GM19438 (cell line): ENCODE measurements at regions not wholly inside any gene's neighbourhood (a gene's known extent, or its start where the extent isn't known, plus 50 kb on each side); places are given as distances from the start of the nearest gene placed in this dataset.

ENCODE experiments used
- ATAC-seq: cut with Tn5 transposase; IDR thresholded peaks from one replicate; pipeline ENCODE4 v1.9.1; 2021; ENCODE audit warnings: low read depth; ENCODE audit not compliant: unreplicated experiment

DNA sequence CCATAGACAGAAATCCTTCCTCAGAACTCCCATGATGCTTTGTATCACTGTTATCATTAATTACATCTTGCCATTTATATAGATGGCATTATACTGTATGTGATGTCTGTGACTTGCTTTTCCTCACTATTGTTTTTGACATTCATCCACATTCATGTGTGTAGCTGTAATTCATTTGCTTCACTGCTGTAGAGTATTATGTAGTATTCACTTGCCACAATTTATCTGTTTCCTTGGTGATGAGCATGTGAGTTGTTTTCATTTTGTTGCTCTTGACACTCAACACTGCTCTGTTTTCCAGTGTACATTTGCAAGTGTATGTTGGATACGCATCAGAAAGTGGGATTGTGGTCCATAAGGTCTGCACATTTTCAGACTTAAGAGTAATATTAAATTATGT is 328.6 kb upstream of the C11orf87 start:
- no peak for ATAC-seq

DNA sequence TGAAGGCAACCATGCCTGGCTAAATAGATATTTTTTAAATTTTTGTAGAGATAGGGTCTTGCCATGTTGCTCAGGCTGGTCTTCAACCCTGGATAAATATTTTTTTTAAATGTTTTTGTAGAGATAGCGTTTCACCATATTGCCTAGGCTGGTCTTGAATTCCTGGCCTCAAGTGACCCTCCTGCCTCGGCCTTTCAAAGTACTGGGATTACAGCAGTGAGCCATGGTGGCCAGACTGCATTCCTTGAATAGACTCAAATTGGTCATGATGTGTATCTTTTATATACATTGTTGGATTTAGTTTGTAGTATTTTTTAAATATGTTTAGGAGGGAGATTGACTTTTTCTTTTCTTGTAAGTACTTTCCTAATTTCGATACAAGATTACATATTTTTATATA is 325.7 kb upstream of the C11orf87 start:
- ATAC-seq: no peak

DNA sequence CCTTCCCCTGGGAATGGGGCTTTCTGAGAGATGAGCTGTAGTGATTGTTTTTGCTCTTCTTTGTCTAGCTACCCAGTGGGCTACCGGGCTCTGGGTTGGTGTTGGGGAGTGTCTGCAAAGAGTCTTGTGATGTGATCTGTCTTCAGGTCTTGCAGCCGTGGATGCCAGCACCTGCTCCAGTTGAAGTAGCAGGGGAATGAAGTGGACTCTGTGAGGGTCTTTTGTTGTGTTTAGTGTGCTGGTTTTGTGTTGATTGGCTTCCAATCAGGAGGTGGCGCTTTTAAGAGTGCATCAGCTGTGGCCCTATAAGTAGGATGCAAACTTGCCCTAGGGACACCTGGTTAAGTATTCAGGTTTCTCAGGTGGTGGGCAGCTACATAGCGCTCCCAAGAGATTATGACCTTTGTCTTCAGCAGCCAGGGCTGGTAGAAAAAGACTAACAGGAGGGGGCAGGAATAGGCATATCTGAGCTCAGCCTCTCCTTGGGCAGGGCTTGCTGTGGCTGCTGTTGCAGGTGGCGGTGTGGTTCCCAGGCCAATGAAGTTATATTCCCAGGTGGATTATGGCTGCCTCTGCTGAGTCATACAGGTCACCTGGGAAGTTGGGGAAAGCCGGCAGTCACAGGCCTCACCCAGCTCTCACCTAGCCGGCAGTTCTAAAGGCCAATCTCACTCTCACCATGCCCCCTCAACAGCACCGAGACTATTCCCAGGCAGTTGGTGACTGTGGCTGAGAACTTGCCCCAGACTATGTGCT is 315.7 kb upstream of the C11orf87 start:
- no peak for ATAC-seq

DNA sequence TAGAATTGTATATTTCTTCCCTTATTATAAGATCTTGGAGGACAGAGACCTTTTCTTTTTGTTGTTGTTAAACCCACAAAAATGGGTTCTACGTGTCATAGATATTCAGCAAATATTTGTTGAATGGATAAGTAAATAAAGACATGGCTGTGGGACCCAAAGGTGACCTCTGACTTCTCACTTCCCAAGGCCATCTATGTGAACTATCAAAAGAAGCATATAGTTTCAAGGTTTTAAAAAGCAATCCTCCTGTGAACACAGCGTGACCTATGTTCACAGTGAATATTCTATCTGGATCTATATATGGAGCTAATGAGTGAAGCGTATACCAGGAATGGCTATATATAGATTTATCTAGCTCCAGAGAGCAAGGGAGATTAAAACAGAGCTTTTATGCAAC is 312.8 kb upstream of the C11orf87 start:
- ATAC-seq: no peak

DNA sequence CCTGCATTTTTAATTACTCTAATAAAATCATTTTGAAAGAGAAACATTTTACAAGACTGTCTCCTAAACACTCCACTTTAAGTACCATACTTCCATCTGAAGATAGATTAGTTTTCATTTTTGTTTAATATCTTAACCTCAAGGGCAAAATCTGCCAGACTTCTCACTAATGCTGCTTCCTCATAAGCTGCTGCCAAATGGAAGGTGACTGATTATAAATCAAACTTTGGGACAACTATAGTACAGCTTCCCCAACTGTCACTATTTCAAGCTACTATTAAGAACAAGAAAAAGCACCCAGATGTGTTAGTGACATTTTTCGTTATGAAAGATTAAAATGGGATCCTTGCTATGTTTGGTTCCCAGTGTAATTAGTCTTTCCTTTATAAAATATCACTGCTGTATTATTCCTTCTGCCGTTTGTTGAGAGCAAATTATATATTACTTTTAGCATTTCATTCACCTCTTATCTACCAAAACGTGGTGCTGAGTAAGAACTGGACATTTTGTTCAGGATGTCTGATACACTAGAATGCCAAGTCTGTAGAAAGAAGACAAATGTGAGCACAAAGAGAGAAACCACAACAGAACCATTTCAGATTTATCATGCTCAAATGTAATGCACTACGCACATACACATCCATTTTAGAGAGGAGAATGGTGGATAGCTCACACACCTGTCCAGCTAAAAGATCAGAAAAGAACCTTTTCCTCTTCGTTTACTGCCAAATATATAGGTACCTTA is 312.2 kb upstream of the C11orf87 start:
- ATAC-seq: no peak

DNA sequence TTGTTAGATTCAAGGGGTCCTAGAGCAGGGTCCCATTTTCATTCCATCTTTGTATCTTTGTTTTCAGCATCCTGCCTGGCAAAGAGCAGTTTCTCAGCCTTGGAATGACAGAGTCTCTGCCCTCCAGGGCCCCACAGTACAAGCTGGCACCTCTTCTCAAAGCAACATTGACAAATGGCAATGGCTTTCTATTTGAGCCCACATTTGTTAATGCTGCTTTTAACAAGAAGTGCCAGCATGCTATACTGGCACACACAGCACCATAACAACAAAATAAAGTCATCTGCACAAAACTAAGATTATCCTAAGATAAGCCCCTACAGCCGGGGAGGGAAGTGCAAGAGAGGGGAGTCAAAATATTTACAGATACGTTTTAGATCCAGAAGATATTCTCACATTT is 309.7 kb upstream of the C11orf87 start:
- no peak for ATAC-seq

DNA sequence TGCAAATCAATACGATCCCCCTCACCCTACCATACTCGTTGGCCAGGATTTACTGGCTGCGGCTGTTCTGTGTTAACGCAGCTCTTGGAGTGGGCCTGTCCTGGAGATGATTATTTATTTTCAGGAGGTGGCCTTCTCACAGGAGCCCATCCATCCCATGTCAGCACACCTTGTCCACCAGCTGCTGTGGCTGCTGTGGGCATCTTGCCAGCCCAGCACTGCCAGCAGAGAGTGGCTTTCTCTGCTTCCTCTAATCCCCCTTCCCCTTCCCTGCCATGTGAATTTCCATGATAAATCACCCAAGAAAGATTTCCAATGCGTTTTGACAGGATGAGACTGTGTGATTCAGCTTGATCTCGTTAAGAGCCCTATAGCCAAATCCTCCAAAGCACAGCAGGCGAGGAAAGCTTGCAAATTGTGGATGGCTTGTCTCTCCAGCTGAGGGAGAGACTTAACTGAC is 309.1 kb upstream of the C11orf87 start:
- ATAC-seq: no peak

DNA sequence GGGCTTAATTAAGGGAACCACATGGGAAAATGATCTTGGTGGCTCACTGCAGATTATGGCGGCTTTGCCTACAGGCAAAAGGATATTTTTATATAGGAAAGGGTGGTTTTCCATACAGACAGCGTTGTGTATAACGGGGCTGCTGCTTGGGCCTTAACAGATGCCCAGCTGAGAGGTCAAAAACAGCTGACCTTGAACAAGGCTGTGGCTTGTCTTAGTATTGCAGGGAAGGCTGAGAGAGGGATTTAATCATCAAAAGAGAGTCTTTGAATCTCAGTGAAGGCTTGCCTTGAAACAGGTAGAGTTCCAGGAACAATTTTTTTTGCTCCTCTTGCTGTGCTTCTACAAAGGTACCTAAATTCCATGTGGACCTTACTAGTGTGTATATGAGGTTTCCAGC is 301.6 kb upstream of the C11orf87 start:
- no peak for ATAC-seq

DNA sequence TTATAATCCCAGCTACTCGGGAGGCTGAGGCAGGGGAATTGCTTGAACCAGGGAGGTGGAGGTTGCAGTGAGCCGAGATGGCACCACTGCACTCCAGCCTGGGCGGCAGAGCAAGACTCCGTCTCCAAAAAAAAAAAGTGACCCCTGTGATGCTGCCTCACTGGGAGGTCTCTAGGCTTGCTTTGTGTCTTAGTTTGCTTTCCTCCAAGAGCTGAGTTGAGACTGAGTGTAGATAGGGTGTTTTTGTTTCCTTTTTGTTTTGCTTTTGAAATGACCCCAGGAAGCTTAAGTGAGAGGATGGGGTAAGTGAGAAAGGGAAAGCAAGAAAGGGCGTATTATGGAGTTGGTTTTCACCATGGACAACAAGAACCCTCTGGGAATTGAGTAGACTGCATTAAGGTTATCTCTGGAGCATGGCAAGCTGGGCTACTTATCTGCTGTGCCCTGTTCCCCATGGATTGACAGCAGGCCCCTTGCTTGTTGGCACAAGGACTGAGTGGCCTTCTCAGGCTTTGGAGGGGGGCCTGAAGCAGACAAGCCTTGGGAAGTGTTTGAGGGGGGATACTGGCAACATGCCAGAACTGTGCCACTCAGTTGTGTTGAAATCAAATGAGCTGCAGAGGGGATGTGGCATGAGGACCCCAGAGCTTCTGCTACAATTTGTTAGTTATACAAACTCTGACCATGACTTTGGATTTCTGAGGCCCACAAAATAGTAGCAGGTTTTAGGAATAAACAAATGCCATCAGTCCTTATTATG is 300.6 kb upstream of the C11orf87 start:
- ATAC-seq: no peak

DNA sequence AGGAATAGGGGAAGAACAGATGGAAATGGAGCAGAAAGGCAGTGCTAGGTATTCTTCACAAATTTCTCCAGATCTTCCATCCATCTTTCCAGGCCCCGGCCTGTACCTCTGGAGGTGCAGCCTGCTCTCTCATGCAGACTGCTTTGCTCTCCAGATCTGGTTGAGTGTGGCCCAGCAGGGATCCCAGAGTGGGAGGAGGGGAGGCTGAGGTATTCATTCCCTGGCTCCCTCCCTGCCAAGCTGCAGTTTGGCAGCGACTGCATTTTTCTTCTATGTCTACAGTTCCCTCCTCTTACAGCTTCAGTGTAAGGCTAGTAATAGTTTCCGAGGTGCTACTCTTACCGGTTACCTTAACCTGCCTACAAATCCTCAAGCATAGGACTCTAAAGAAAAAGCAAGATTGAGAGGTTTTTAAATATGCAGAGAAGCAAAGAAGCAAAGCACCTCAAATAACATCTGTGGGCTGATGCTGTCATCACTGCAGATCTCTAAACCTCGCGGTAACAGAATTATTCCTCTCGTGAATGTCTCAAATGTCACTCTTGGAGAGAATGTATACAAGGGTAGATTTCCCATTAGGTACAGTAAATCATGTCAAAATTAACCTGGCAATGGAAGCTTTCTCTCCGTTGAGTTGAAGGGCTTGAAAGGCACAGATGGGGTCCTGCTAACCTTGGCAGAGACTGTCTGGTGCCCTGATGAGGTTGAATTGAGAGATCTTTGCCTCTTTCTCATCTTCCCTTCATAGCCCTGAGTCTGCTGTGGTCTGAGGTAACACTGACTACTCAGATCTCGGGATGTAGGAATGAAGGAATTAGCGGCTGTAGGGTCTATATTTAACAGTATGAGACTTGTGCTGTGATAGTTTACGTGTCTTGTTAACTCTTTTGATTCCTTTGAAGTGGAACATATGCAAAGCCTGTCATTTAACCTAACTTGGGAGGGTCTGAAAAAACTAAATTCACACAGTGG is 297.9 kb upstream of the C11orf87 start:
- ATAC-seq: no peak

DNA sequence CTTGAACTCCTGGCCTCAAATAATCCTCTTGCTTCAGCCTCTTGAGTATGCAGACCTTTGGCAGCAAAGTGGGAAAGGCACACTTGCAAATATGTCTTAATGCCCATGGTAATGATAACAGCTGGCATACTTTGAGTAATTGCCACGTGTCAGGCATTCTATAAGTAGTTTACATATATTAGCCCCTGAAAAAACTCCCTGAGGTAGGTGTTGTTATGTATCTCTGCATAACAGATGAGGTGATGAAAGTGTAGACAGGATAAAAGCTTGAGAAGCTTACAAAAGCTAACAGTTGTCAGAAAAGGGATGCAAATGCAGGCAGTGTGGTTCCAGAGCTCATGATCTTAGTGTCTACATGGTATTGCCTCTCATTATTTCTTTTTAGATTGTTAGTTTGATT is 291.1 kb upstream of the C11orf87 start:
- no peak for ATAC-seq

DNA sequence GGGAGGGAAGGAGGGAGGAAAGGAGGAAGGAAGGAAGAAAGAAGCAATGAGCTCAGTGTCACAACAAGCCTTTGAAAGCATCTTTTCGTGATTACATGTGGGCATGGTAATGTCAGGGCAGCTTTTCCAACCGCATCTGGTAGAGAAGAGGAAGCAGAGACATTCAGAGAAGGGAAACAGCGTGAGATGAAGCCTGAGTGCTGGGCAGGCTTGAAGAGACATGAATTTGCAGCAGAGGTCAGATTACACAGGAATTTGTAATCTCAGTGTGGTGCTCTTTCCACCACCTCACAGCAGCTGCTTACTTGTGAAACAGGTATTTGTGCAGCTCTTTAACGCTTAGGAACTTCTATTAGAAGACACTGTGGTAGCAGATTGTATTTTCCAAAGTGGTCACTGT is 289.5 kb upstream of the C11orf87 start:
- no peak for ATAC-seq

DNA sequence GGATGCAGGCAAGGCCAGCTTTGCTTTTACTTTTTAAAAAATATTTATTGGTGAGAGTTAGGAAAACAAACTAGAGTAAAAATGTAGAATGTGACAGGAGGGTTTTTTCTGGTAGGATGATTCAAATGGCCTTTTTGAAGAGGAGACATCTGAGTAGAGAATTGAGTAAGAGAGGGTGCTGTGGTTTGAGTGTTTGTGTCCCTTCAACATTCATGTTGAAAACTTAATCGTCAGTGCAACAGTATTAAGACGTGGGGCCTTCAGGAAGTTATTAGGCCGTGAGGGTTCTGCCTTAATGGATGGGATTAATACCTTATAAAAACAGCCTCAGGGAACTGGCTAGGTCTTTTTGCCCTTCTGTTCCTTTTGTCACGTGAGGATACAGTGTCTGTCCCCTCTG is 288.8 kb upstream of the C11orf87 start:
- ATAC-seq: no peak

DNA sequence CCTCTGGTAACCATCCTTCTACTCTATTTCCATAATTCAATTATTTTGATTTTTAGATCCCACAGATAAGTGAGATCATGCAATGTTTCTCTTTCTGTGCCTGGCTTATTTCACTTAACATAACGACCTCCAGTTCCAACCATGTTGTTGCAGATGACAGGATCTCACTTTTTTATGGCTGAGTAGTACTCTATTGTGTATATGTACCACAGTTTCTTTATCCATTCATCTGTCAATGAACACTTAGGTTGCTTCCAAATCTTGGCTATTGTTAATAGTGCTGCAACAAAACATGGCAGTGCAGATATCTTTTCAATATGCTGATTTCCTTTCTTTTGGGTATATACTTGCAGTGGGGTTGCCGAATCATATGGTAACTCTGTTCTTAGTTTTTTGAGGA is 286.4 kb upstream of the C11orf87 start:
- ATAC-seq: no peak

DNA sequence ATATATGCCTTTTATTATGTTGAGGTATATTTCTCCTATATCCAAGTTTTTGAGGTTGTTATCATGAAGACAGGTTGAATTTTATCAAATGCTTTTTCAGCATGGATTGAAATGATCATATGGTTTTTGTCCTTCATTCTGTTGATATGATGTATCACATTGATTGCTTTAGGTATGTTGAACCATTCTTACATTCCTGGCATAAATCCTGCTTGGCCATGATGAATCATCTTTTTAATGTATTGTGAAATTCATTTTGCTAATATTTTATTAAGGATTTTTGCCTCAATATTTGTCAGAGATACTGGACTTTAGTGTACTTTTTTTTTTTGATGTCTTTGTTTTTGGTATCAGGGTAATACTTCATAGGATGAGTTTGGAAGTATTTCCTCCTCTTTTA is 283.8 kb upstream of the C11orf87 start:
- no peak for ATAC-seq

DNA sequence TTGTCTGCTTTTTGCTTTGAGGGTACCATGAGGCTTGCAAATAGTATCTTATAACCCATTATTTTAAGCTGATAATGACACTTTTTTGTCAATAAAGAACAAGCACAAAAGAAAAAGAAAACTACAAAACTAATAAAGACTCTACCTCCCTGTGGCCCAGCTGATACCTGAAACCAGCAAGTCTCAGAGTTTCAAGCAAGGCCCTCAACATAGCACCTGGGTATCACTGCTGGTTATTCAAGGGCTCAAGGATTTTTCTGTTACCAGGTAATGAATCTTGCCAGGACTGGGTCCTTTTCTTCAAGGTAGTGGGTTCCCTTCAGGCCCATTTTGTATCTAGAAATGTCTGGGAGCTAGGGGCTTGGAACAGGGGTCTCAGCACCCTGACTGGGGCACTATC is 281.6 kb upstream of the C11orf87 start:
- no peak for ATAC-seq

DNA sequence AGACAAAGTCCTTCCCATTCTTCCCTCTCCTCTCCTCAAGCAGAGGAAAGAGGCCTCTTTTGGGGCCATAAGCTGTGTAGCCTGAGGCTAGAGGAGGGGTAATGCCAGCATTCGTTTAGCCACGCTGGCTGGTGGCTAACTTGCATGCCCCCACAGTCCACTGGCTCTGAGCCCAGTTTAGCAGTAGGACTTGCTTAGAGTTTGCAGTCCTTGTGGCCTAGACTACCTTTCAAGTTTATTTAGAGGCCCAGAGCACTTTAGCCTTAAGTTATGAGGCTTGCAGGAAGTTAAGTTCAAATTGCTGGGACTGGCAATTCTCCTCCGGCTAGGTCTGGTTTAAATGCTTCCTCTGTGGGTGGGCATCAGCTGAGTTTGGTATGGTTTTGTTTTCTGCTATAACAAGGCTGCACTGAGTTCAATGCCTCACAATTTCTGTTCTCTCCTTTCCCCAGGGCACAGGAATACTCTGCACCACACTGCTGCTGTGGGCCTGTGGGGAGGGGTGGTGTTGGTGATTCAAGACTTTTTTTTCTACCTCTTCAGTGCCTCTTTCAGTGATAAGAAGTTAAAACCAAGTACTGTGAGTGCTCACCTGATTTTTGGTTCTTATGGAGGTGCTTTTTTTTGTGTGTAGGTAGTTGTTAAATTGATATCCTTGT is 281.0 kb upstream of the C11orf87 start:
- no peak for ATAC-seq

DNA sequence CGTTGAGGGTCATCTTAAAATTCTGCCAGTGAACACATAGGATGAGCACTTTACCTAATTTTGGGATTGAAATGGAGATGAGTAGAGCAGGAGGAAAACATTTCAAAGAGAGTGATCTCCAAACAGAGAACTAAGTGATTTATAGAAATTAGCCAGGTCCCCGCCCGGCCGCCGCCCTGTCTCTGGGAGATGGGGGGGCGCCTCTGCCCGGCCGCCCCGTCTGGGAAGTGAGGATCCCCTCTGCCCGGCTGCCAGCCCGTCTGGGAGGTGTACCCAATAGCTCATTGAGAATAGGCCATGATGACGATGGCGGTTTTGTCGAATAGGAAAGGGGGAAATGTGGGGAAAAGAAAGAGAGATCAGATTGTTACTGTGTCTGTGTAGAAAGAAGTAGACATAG is 276.7 kb upstream of the C11orf87 start:
- ATAC-seq: no peak

DNA sequence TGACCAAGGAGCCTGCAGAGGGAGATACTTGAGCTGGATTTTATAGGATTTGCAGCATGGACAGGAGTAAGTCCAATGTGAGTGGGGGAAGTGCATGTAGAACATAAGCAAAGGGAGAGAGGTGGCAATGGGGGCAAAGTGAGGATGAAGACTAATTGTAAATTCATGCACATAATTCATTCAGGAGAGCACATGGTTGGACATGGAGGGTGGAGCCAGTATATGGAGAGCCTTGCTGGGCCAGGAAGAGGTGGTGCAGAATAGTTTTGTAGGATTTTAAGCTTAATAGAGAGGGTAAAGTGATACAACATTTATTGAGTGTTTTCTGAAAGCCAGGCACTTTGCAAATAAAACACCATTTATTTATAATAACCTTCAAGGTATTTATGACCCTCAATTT is 274.3 kb upstream of the C11orf87 start:
- ATAC-seq: no peak

DNA sequence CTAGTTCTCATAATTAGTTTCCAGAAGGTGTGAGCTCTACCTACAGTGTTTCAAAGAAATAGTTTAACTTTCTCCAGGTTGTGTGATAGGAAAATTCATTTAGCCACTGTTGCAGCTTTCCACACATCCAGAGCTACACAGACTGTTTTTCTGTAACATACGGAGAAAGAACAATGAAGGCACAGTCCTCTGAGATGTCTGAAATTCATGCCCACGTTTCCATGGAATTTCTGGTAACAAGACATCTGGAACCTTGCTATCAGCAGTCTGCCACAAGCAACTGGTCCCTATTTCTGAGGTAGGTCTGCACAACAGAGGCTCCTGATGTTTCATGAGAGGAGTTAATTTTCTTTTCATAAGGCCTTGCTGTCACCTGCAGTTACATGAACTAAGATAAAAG is 273.3 kb upstream of the C11orf87 start:
- ATAC-seq: no peak
